GM18873 (cell line): ENCODE measurements at regions not wholly inside any gene's neighbourhood (a gene's known extent, or its start where the extent isn't known, plus 50 kb on each side); places are given as distances from the start of the nearest gene placed in this dataset.
"Not testable (repeated sequence)": the region's sequence is repeated elsewhere in the genome, so short reads cannot be mapped to it uniquely, and the experiment has no call there.

Experiments
- ATAC-seq: cut with Tn5 transposase; IDR thresholded peaks from one replicate; pipeline ENCODE4 v1.9.1; 2021; ENCODE audit warnings: mild to moderate bottlenecking, moderate library complexity, moderate number of reproducible peaks; ENCODE audit not compliant: unreplicated experiment, low FRiP score

- ATAC-seq, result no peak
These were observed 176.8 kb downstream of the MAT2B start for GRCh38 chr5:163682234-163682633.

GRCh38 chr5:163687414-163687813 lies 182.0 kb downstream of the MAT2B start:
- ATAC-seq, result no peak

- no peak for ATAC-seq
These were observed 186.7 kb downstream of the MAT2B start for GRCh38 chr5:163692091-163692490.

- ATAC-seq, result peak; percentile 97
These were observed 190.6 kb downstream of the MAT2B start for GRCh38 chr5:163695830-163696578.

GRCh38 chr5:163696579-163696887 lies 191.1 kb downstream of the MAT2B start:
- ATAC-seq, result no peak

GRCh38 chr5:163706053-163706771 lies 200.8 kb downstream of the MAT2B start:
- no peak for ATAC-seq

GRCh38 chr5:163712011-163712410 lies 206.6 kb downstream of the MAT2B start:
- ATAC-seq, result no peak

GRCh38 chr5:163718272-163718671 lies 212.9 kb downstream of the MAT2B start:
- no peak for ATAC-seq

GRCh38 chr5:163724305-163724704 lies 218.9 kb downstream of the MAT2B start:
- no peak for ATAC-seq

GRCh38 chr5:163727028-163727427 lies 221.6 kb downstream of the MAT2B start:
- peak; percentile 92 for ATAC-seq

- ATAC-seq, result no peak
These were observed 224.9 kb downstream of the MAT2B start for GRCh38 chr5:163730206-163730756.

- ATAC-seq, result no peak
These were observed 225.8 kb downstream of the MAT2B start for GRCh38 chr5:163731256-163731655.

GRCh38 chr5:163735069-163735468 lies 229.7 kb downstream of the MAT2B start:
- no peak for ATAC-seq

- no peak for ATAC-seq
These were observed 242.2 kb downstream of the MAT2B start for GRCh38 chr5:163747586-163747985.

- ATAC-seq, result no peak
These were observed 243.5 kb downstream of the MAT2B start for GRCh38 chr5:163748934-163749333.

GRCh38 chr5:163750415-163750814 lies 245.0 kb downstream of the MAT2B start:
- ATAC-seq, result not testable (repeated sequence)

- ATAC-seq, result no peak
These were observed 250.1 kb downstream of the MAT2B start for GRCh38 chr5:163755505-163755904.

GRCh38 chr5:163756170-163756569 lies 250.8 kb downstream of the MAT2B start:
- no peak for ATAC-seq

- no peak for ATAC-seq
These were observed 251.9 kb downstream of the MAT2B start for GRCh38 chr5:163757344-163757743.

- no peak for ATAC-seq
These were observed 252.9 kb downstream of the MAT2B start for GRCh38 chr5:163758283-163758711.

- ATAC-seq, result no peak
These were observed 253.7 kb downstream of the MAT2B start for GRCh38 chr5:163759000-163759704.
